ENCODE measurements at regions not wholly inside any gene's neighbourhood (a gene's known extent, or its start where the extent isn't known, plus 50 kb on each side); places are given as distances from the start of the nearest gene placed in this dataset.

- H2BK12ac ChIP-seq (ENCODE audit: insufficient read length, low read depth, low read length): no peak overlapping the region
- no peak overlapping the region for H3K23ac ChIP-seq (ENCODE audit: insufficient read length, low read depth, low read length)
- Mint-ChIP-seq H3K4me3 (no peak overlapping the region), H3K36me3 (ENCODE audit: insufficient read depth in 1 of 3, low read depth in 3 of 3) (no peaks in the 10 kb centered on the region), H3K4me1 (no peaks in the 10 kb centered on the region), H3K27me3 (ENCODE audit: low read depth) (no peaks in the 10 kb centered on the region), H3K9me3 (no peaks in the 10 kb centered on the region), H3K27ac (no peak overlapping the region)
- H3K4me2 ChIP-seq (ENCODE audit: insufficient read depth, insufficient read length, low read length): no peak overlapping the region
- no peak overlapping the region for H2BK5ac ChIP-seq (ENCODE audit: insufficient read length, low read length)
- no peak overlapping the region for H4K8ac ChIP-seq (replicated peaks; ENCODE audit: insufficient read length, low read depth, low read length)
- no peak overlapping the region for H2BK15ac ChIP-seq (ENCODE audit: low read depth, low read length)
- H3K4ac ChIP-seq (ENCODE audit: low read depth, low read length): no peak overlapping the region
- no peak overlapping the region for H2BK120ac ChIP-seq (ENCODE audit: low read depth, low read length, poor library complexity, severe bottlenecking)
- no peaks in the 10 kb centered on the region for H3K9me3 ChIP-seq (ENCODE audit: control insufficient read depth, low read depth, low read length)
- H2AFZ ChIP-seq (ENCODE audit: low read length): no peak overlapping the region
- no peaks in the 10 kb centered on the region for H3K79me2 ChIP-seq (ENCODE audit: insufficient read depth, low read length)
- no peak for TF ChIP-seq CTCF (conservative IDR thresholded peaks at IDR 0.05)
- no peak overlapping the region for H3K9ac ChIP-seq (ENCODE audit: extremely low read depth, insufficient read length, low read length)
- no peaks in the 10 kb centered on the region for H3K23me2 ChIP-seq (ENCODE audit: insufficient read length, low read depth, low read length, poor library complexity, severe bottlenecking)
- no peak overlapping the region for H3K56ac ChIP-seq (ENCODE audit: insufficient read length, low read depth, low read length)
- WGBS (ENCODE audit: extremely low coverage, insufficient read length, low lambda C conversion rate): no CpG with 5 or more reads among the region's 2 CpGs
- H3K18ac ChIP-seq (ENCODE audit: insufficient read length, low read depth, low read length): no peak overlapping the region
- no peaks in the 10 kb centered on the region for H4K20me1 ChIP-seq (ENCODE audit: control insufficient read depth, insufficient read depth, insufficient read length)
- H3T11ph ChIP-seq (ENCODE audit: low read length): no peak overlapping the region
- H2BK20ac ChIP-seq (ENCODE audit: low read depth, low read length, poor library complexity, severe bottlenecking): no peak overlapping the region
- H3K79me1 ChIP-seq (ENCODE audit: insufficient read depth, low read depth, low read length, poor library complexity, severe bottlenecking): no peaks in the 10 kb centered on the region
- H2AK5ac ChIP-seq (ENCODE audit: insufficient read length, low read length): no peak overlapping the region
- no peak overlapping the region for H3K14ac ChIP-seq (ENCODE audit: insufficient read depth, low read length)
- no peak overlapping the region for H4K5ac ChIP-seq (ENCODE audit: insufficient read length, low read depth, low read length)
- no peaks in the 10 kb centered on the region; the same call in 1 of the 2 replicates for H3K4me1 ChIP-seq (ENCODE audit: insufficient read depth, low read length)
- no peak overlapping the region for H4K91ac ChIP-seq (ENCODE audit: insufficient read length, low read depth, low read length)
- DNase-seq: no peak
- H3K27me3 ChIP-seq (ENCODE audit: insufficient read depth, low read length): no peaks in the 10 kb centered on the region
- H3K27ac ChIP-seq (ENCODE audit: insufficient read length, low read depth, low read length): no peak overlapping the region
Observed at GRCh38 chr9:115263371-115264075, 145.6 kb upstream of the TNC start.
